SK-N-MC (cell line): ENCODE measurements at regions not wholly inside any gene's neighbourhood (a gene's known extent, or its start where the extent isn't known, plus 50 kb on each side); places are given as distances from the start of the nearest gene placed in this dataset.

Source experiments
- DNase-seq: peaks from one replicate; pipeline ENCODE4 v3.0.0-alpha.2; 2011; ENCODE audit warnings: low read depth, low spot score
- H3K27ac ChIP-seq: fragments of 200-600 bp; sonication (generic); 2 replicates; pipeline ENCODE4 v1.5.1; 2016; ENCODE audit warnings: mixed run types
- H3K36me3 ChIP-seq: fragments of 200-600 bp; sonication (generic); 2 replicates; pipeline ENCODE4 v1.6.1; 2017; ENCODE audit warnings: antibody characterized with exemption, low read length, mixed read lengths; ENCODE audit not compliant: insufficient read depth
- H3K4me3 ChIP-seq: fragments of 200-600 bp; sonication (generic); 2 replicates; pipeline ENCODE4 v1.5.1; 2016
- H3K9ac ChIP-seq: fragments of 200-600 bp; sonication (generic); 2 replicates; pipeline ENCODE4 v1.8.0; 2017; ENCODE audit warnings: mixed run types, mixed read lengths; ENCODE audit not compliant: insufficient read length
- H3K9me3 ChIP-seq: fragments of 200-600 bp; sonication (generic); 2 replicates; pipeline ENCODE4 v1.6.1; 2017; ENCODE audit warnings: low read depth, mild to moderate bottlenecking, antibody characterized with exemption, low read length, moderate library complexity, mixed read lengths
- EZH2 ChIP-seq: fragments of 200-600 bp; sonication (generic); IDR thresholded peaks from one replicate; pipeline ENCODE4 v1.6.1; 2017; ENCODE audit warnings: antibody characterized with exemption
- FOXP2 ChIP-seq: optimal IDR thresholded peaks from 2 replicates; pipeline ENCODE3; 2011; ENCODE audit warnings: mild to moderate bottlenecking, moderate library complexity; ENCODE audit not compliant: insufficient read depth; ENCODE audit errors: extremely low read length, control extremely low read depth
- POLR2AphosphoS5 ChIP-seq: IDR thresholded peaks from 2 replicates; pipeline ENCODE4 v1.6.1; 2012; ENCODE audit warnings: mild to moderate bottlenecking, low read depth, low read length, borderline replicate concordance

DNA sequence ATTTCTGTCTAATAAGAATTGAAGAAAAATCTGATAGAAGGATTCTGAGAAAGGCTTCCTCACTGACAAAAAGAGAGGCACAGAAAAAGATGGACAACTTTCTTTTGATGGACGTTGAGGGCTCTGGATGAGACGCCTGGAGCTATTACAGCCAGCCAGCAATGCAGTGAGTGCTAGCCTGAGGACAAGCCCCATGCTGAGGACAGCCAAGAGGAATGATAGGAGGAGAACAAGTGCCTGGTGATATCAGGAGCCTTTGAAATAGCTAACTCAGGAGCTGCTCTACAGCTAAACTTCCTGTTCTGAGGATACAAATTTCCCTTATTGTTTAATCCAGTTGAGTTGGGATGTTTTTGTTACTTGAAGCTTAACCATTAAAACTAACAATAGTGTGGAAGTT is 212.3 kb downstream of the COG6 start:
- no peaks in the 10 kb centered on the region for H3K9me3 ChIP-seq
- H3K4me3 ChIP-seq, result no peak overlapping the region

DNA sequence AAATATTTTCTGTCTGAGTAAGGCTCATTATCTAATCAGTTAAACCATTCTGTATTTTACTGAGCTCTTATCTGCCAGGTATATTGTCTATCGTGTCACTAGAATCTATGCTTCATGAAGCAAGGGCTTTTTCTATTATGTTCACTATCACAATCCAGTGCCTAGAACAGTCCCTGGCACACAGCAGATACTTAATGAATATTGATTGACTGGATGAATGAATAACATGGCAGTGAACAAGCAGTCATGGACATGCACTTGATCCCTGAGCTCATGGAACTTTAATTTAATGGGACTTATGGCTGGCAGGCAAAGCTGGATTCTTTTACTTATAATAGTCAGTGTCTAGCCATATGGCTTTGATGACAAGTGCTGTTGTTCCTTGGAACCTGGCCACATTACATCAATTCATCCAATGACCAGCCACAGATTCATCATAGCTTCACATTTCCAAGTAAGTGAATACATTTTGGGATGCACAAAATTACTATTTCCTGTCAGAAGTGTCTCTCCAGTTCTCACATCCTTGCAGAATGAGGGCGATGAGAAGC is 214.8 kb downstream of the COG6 start:
- Histone ChIP-seq H3K27ac (no peak overlapping the region), H3K4me3 (no peak overlapping the region), H3K9me3 (no peaks in the 10 kb centered on the region), H3K9ac (no peak overlapping the region), H3K36me3 (no peaks in the 10 kb centered on the region)
- TF ChIP-seq FOXP2 (no peak), EZH2 (no peak), POLR2AphosphoS5 (no peak)
- no peak for DNase-seq

More for the DNA sequence above, 212.3 kb downstream of the COG6 start:
- no peak overlapping the region for H3K9ac ChIP-seq
- H3K36me3 ChIP-seq, result no peaks in the 10 kb centered on the region
- no peak overlapping the region for H3K27ac ChIP-seq
- DNase-seq, result no peak
- TF ChIP-seq FOXP2, result no peak
- no peak for TF ChIP-seq EZH2
- no peak for TF ChIP-seq POLR2AphosphoS5

DNA sequence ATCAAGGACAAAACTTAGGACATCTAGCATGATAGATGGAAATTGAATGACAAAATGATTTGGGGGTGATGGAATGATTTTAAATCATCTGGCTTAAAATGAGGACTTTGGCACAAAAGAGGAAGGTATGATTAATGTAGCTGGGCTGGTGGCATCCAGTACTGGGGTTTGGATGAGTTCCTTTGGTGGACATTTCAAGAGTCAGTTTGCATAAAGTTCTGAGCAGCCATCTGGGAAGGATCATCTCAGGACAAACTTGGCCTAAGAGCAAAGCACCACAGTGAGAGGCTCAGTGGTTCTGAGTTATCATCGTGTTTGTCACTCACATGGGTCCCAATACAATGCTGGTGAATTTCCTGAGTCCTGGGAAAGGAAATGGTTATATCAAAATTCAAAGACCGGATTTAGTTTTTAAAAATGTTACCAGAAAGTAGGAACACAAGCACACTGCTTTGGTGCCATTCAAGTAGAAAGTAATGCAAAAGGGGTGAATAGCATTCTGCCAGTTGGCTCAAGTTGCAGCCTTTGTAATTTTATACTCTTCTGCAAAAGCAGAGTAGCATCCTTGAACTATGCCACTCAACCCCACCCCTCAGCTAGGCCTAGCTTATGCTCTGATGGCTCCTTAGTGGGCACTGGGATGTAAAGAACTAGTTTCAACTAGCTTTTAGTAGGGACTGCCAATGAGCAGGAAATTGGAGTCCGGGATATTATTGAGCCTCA is 219.0 kb downstream of the COG6 start:
- Histone ChIP-seq H3K27ac (no peak overlapping the region), H3K4me3 (no peak overlapping the region), H3K9ac (no peak overlapping the region), H3K36me3 (no peaks in the 10 kb centered on the region), H3K9me3 (no peaks in the 10 kb centered on the region)
- TF ChIP-seq FOXP2, result no peak
- no peak for TF ChIP-seq EZH2
- TF ChIP-seq POLR2AphosphoS5, result no peak
- DNase-seq, result no peak

DNA sequence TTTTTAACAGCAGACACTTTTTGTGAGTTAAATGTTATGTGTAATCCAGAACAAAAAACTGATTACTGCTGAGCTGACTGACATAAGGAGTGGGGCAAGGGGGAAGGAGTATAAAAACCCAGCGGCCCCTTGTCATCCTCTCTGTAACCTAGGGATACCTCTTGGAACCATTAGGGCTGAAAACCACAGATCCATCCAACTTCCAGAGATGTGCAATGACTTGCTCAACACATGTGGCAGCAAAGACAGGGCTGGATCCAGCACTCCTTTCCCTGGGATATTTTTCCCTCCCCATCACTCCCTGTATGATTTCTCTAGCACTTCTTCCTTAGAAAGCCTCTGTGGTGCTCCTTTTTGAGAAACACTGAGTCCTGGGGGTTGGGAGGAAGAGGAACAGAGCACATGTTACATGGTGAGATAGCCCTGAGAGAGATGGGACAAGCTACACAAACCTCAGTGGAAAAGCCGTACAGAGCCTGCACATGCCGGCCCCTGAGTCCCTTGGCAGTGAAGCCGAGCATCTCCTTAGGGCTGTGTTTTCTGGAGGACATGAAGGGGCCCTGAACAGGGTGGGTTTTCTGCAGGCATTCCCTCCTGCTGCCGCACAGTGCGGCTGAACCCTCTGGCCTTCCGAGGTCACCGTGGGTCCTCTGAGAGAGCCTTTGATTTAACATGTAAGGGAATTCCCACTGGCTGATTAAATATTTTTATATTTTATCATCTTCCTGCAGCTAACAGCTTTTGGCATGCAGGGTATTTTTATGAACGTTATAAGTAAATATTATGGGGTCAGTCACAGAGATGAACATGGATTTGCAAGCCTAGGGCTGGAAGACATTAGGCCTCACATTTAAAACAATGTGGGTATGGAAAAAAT is 219.9 kb downstream of the COG6 start:
- TF ChIP-seq FOXP2 (no peak), EZH2 (no peak), POLR2AphosphoS5 (no peak)
- H3K27ac ChIP-seq, result no peak overlapping the region
- no peak overlapping the region for H3K9ac ChIP-seq
- H3K4me3 ChIP-seq, result no peak overlapping the region
- H3K9me3 ChIP-seq, result no peaks in the 10 kb centered on the region
- H3K36me3 ChIP-seq, result no peaks in the 10 kb centered on the region
- no peak for DNase-seq

DNA sequence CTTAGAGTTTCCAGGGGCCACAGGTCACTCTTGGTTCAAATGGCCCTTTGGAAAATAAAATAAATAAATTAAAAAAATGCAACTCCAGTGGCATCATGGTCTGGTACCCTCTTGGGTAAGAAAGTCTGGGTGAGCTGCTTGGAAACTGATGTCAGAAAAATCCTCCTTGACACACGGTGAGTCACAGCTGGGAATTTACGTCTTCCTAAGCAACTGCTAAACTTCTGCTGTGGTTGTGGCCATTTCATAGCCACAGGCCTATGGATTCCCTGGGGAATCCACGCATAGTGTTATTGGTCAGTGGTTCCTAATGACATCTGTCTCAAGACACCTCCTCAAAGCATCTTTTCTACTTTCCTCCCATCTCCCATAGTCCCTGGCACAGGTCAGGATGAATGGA is 220.8 kb downstream of the COG6 start:
- no peaks in the 10 kb centered on the region for H3K36me3 ChIP-seq
- no peak for DNase-seq
- TF ChIP-seq FOXP2 (no peak), POLR2AphosphoS5 (no peak), EZH2 (no peak)
- H3K27ac ChIP-seq, result no peak overlapping the region
- H3K9ac ChIP-seq, result no peak overlapping the region
- no peaks in the 10 kb centered on the region for H3K9me3 ChIP-seq
- no peak overlapping the region for H3K4me3 ChIP-seq

DNA sequence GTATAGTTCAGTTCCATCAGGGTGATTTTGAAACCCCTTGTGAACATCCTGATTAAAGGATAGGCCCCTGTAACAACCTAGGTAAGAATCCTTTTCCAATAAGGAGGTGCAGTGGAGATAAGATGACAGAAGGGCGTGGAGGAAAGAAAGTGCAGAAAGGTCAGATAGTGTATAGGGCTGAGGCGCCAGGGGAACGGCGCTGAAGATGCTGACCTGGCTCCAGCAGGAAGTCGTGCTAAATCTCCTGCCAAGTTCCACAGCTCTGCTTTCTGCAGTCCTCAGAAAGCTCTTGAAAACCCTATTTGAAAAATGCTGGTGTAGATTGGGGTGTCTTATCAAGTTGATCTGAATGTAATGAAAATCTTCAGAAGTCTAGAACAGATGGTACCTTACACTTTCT is 221.7 kb downstream of the COG6 start:
- TF ChIP-seq POLR2AphosphoS5 (no peak), FOXP2 (no peak), EZH2 (no peak)
- no peak overlapping the region for H3K4me3 ChIP-seq
- no peak overlapping the region for H3K9ac ChIP-seq
- H3K9me3 ChIP-seq, result no peaks in the 10 kb centered on the region
- no peak overlapping the region for H3K27ac ChIP-seq
- DNase-seq, result no peak
- no peaks in the 10 kb centered on the region for H3K36me3 ChIP-seq

DNA sequence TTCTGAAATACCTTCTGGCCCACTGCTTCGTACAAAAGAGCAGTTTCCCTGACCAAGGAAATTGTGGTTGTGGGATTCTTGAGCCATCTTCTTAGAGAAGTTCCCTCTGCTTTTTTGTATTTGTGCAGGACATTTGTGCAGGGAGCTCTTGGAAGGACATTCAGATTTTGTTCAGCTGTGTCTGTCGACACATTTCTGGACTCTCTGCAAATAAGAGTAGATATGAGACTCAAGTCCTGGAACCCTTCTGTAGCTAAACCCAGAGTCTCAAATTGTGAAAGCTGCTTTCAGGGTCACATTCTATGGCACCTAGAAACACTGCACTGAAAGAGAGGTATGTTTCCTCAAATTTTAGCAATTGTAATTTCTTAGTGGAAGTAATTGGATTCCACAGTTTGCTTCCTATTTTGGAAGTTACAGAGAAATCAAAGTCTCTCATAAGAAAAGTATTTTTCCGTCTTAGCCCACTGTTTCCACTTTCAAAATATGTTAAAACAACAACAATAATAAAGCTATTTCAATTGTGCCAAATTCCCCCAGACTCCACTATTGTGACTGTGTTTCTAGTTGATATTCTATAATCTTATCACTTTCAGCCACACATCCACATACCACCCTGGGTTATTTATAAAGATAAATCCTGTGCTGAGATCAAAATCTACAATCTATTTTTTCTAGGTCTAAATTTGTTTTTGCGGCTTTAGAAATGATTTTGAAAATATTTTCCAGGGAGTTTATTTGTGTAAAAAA is 224.0 kb downstream of the COG6 start:
- Histone ChIP-seq H3K9me3 (no peaks in the 10 kb centered on the region; the same call in 1 of the 2 replicates), H3K9ac (no peak overlapping the region), H3K27ac (no peak overlapping the region), H3K36me3 (no peaks in the 10 kb centered on the region), H3K4me3 (no peak overlapping the region)
- TF ChIP-seq POLR2AphosphoS5 (no peak), EZH2 (no peak), FOXP2 (no peak)
- no peak for DNase-seq

DNA sequence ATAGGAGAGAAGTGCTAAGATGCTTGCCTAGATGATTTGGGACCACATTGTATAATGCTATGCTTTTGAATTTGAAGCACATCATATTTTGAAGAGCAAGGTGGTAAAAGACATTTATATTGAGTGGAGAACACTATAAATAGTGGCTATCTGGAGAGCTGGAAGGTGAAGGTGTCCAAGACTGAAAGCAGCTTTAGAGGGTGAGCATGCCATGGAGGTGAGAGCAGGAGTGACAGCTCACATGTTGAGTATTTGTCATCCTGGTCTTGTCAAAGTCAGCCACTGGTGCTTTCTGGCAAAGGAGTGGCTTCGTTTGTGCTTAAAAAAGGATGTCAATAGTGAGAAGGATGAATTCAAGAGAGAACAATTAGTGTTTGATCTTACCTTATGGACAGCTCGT is 225.9 kb downstream of the COG6 start:
- no peak for DNase-seq
- Histone ChIP-seq H3K36me3 (no peaks in the 10 kb centered on the region), H3K4me3 (no peak overlapping the region), H3K9ac (no peak overlapping the region), H3K9me3 (no peaks in the 10 kb centered on the region; the same call in 1 of the 2 replicates), H3K27ac (no peak overlapping the region)
- TF ChIP-seq POLR2AphosphoS5 (no peak), EZH2 (no peak), FOXP2 (no peak)
